ENCODE measurements at regions not wholly inside any gene's neighbourhood (a gene's known extent, or its start where the extent isn't known, plus 50 kb on each side); places are given as distances from the start of the nearest gene placed in this dataset.

- no peak for TF ChIP-seq CTCF (IDR thresholded peaks at IDR 0.05; ENCODE audit: low read depth, low read length, missing control alignments)
- no peak for DNase-seq
- Histone ChIP-seq H3K4me3 (ENCODE audit: low read depth, low read length) (no peak overlapping the region), H3K36me3 (replicated peaks) (no peaks in the 10 kb centered on the region), H3K27me3 (replicated peaks) (no peaks in the 10 kb centered on the region), H3K27ac (no peak overlapping the region)
- in situ Hi-C loops (cut with HindIII; ENCODE audit: low pct_ligation_motif_present, low sequenced_read_pairs) = no loop called here
Measured at GRCh38 chr11:119797736-119798135, 68.7 kb upstream of the NECTIN1 start.

DNA sequence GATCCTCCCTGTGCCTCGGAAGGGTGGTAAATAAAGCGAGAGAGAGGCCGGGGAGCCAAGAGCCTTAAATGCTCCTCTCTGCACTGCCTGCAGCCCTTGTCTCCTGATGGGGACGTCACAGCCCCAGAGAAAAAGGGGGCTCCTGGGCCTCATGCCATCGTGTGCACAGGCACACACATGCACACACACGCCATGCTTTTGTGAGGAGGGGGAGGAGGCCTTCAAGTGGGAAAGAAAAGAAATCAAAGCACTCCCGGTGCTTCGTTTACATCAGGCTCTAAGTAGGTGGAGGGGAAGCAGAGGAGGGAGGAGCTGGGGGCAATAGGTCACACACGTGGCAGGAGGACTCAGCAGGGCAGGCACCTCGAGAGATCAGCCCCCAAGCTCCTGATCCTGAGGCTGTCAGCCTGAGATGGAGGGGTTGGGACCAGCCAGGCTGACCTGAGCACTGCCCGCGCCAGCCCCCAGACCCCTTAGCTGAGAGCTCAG lies 68.2 kb upstream of the NECTIN1 start:
- Histone ChIP-seq H3K27me3 (replicated peaks) (no peaks in the 10 kb centered on the region), H3K27ac (no peak overlapping the region), H3K36me3 (replicated peaks) (no peaks in the 10 kb centered on the region), H3K4me3 (ENCODE audit: low read depth, low read length) (no peak overlapping the region)
- TF ChIP-seq CTCF (IDR thresholded peaks at IDR 0.05; ENCODE audit: low read depth, low read length, missing control alignments) = no peak
- in situ Hi-C loops (cut with HindIII; ENCODE audit: low pct_ligation_motif_present, low sequenced_read_pairs) = no loop called here
- DNase-seq = no peak

GRCh38 chr11:119796363-119797060 lies 67.5 kb upstream of the NECTIN1 start:
- no peak for TF ChIP-seq CTCF (IDR thresholded peaks at IDR 0.05; ENCODE audit: low read depth, low read length, missing control alignments)
- in situ Hi-C loops (cut with HindIII; ENCODE audit: low pct_ligation_motif_present, low sequenced_read_pairs) = no loop called here
- no peak for DNase-seq
- H3K36me3 ChIP-seq (replicated peaks) = no peaks in the 10 kb centered on the region
- H3K27me3 ChIP-seq (replicated peaks) = no peaks in the 10 kb centered on the region
- H3K27ac ChIP-seq = no peak overlapping the region
- no peak overlapping the region for H3K4me3 ChIP-seq (ENCODE audit: low read depth, low read length)

- in situ Hi-C loops (cut with HindIII; ENCODE audit: low pct_ligation_motif_present, low sequenced_read_pairs) = no loop called here
- no peak for TF ChIP-seq CTCF (IDR thresholded peaks at IDR 0.05; ENCODE audit: low read depth, low read length, missing control alignments)
- Histone ChIP-seq H3K27me3 (replicated peaks) (no peaks in the 10 kb centered on the region), H3K36me3 (replicated peaks) (no peaks in the 10 kb centered on the region), H3K27ac (peak overlapping the region; percentile 35), H3K4me3 (ENCODE audit: low read depth, low read length) (no peak overlapping the region)
- DNase-seq = peak; percentile 8
Measured at GRCh38 chr11:119795690-119796089, 66.7 kb upstream of the NECTIN1 start.

- Histone ChIP-seq H3K27ac (peak overlapping the region; percentile 35), H3K36me3 (replicated peaks) (no peaks in the 10 kb centered on the region), H3K4me3 (ENCODE audit: low read depth, low read length) (no peak overlapping the region), H3K27me3 (replicated peaks) (no peaks in the 10 kb centered on the region)
- TF ChIP-seq CTCF (IDR thresholded peaks at IDR 0.05; ENCODE audit: low read depth, low read length, missing control alignments) = no peak
- peak; percentile 94 for DNase-seq
- in situ Hi-C loops (cut with HindIII; ENCODE audit: low pct_ligation_motif_present, low sequenced_read_pairs) = no loop called here
Measured at GRCh38 chr11:119795231-119795630, 66.2 kb upstream of the NECTIN1 start.

GRCh38 chr11:119794756-119795155 lies 65.8 kb upstream of the NECTIN1 start:
- DNase-seq = no peak
- no peaks in the 10 kb centered on the region for H3K27me3 ChIP-seq (replicated peaks)
- in situ Hi-C loops (cut with HindIII; ENCODE audit: low pct_ligation_motif_present, low sequenced_read_pairs) = no loop called here

More at GRCh38 chr11:119794756-119795155, 65.8 kb upstream of the NECTIN1 start:
- no peak for TF ChIP-seq CTCF (IDR thresholded peaks at IDR 0.05; ENCODE audit: low read depth, low read length, missing control alignments)
- Histone ChIP-seq H3K27ac (peak overlapping the region; percentile 44), H3K36me3 (replicated peaks) (no peaks in the 10 kb centered on the region), H3K4me3 (ENCODE audit: low read depth, low read length) (no peak overlapping the region)

Data from brain microvascular endothelial cell (primary cell).